ENCODE measurements at regions not wholly inside any gene's neighbourhood (a gene's known extent, or its start where the extent isn't known, plus 50 kb on each side); places are given as distances from the start of the nearest gene placed in this dataset.

- no peak for TF ChIP-seq FOXM1 (IDR thresholded peaks at IDR 0.05; ENCODE audit: borderline replicate concordance)
- TF ChIP-seq TARDBP (IDR thresholded peaks at IDR 0.05), result no peak
- TF ChIP-seq ARNT (IDR thresholded peaks at IDR 0.05), result no peak
- TF ChIP-seq HDGF (IDR thresholded peaks at IDR 0.05; ENCODE audit: borderline replicate concordance), result no peak
- no peak for TF ChIP-seq BHLHE40 (IDR thresholded peaks at IDR 0.05; ENCODE audit: borderline replicate concordance)
- TF ChIP-seq ELF4 (IDR thresholded peaks at IDR 0.05), result no peak
- no peak for TF ChIP-seq ZNF384 (IDR thresholded peaks at IDR 0.05)
- TF ChIP-seq SUZ12 (IDR thresholded peaks at IDR 0.05), result no peak
- TF ChIP-seq SP1 (IDR thresholded peaks at IDR 0.05), result no peak
Observed at GRCh38 chr1:229114315-229114714, 156.6 kb upstream of the RAB4A start.
